Breast epithelium (tissue), 4 donors: ENCODE measurements at regions not wholly inside any gene's neighbourhood (a gene's known extent, or its start where the extent isn't known, plus 50 kb on each side); places are given as distances from the start of the nearest gene placed in this dataset.

Source experiments
- DNase-seq, 2 donors: peaks; one replicate each; pipeline ENCODE4 v3.0.0-alpha.2; 2019; ENCODE audit warnings: low spot score in 2 of 2
- H3K27ac ChIP-seq, 2 donors: fragments of 200-600 bp; sonication (generic) in 1 of 2; one replicate each; pipeline ENCODE4 v1.5.1; 2016 to 2019; ENCODE audit warnings: mild to moderate bottlenecking in 1 of 2
- H3K27me3 ChIP-seq, 2 donors: fragments of 200-600 bp; sonication (generic) in 1 of 2; one replicate each; pipeline versions ENCODE4 v1.5.1 to v1.6.0; 2017 to 2019; ENCODE audit warnings: control low read depth in 1 of 2, mild to moderate bottlenecking in 1 of 2
- H3K36me3 ChIP-seq: fragments of 200-600 bp; one replicate; pipeline ENCODE4 v1.5.1; 2019
- H3K4me1 ChIP-seq, 2 donors: fragments of 200-600 bp; sonication (generic); one replicate each; pipeline ENCODE4 v1.5.1; 2016 to 2019; ENCODE audit warnings: control low read depth in 1 of 2
- H3K4me3 ChIP-seq, 3 donors: fragments of 200-600 bp; sonication (generic); 1 replicate in 2 of 3; 2 replicates in 1 of 3; pipeline ENCODE4 v1.5.1; 2016 to 2019; ENCODE audit warnings: mild to moderate bottlenecking in 3 of 3, moderate library complexity in 2 of 3
- H3K9me3 ChIP-seq, 2 donors: fragments of 200-600 bp; sonication (generic) in 1 of 2; one replicate each; pipeline ENCODE4 v1.5.1; 2016 to 2019; ENCODE audit warnings: control low read depth in 1 of 2
- POLR2A ChIP-seq: fragments of 450-650 bp; IDR thresholded peaks from one replicate; pipeline ENCODE4 v1.6.1; 2016; ENCODE audit warnings: antibody characterized with exemption, mild to moderate bottlenecking, moderate library complexity
- POLR2AphosphoS5 ChIP-seq, 3 donors: sonication (generic); formaldehyde crosslinking; IDR thresholded peaks; one replicate each; pipeline ENCODE4 v1.6.1; 2017; ENCODE audit warnings: antibody characterized with exemption in 3 of 3
- intact Hi-C: fragments of 100-400 bp; cut with DNase I; formaldehyde crosslinking; loops from one replicate; pipeline ENCODE4 v1.15.1; 2023; ENCODE audit warnings: low total_unique reads
- TF ChIP-seq, protein P1 (sequence below), 3 donors: fragments of 450-650 bp; IDR thresholded peaks; one replicate each; pipeline ENCODE4 v1.5.1; 2016 to 2017; ENCODE audit warnings: antibody characterized with exemption in 3 of 3, mild to moderate bottlenecking in 3 of 3, moderate library complexity in 3 of 3

DNA sequence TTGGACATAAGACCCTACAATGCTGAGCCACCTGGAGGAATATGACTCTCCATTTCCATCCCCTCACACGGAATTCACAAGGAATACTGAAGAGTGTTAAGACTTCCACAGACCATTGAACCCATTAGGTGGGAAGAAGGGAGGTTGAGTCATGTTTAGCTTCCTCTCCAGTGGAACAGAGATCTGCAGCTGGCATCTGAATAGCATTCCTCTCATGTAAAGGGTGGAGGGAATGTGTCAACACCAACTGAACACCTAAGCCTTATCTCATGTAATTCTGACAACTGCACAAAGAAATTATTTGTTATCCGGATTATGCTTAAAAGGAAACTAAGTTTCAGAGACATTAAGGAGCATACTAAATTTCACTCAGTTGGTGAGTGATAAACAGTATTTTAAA lies 705.9 kb downstream of the MAFB start:
- no peak overlapping the region for H3K27ac ChIP-seq
- H3K4me3 ChIP-seq: no peak overlapping the region
- intact Hi-C loops: no loop called here
- H3K27me3 ChIP-seq: no peaks in the 10 kb centered on the region
- peaks cover 0 to 5% of the 10 kb centered on the region in 2 donors for H3K4me1 ChIP-seq
- H3K36me3 ChIP-seq: no peaks in the 10 kb centered on the region
- no peaks in the 10 kb centered on the region for H3K9me3 ChIP-seq
- TF ChIP-seq, protein P1, sequence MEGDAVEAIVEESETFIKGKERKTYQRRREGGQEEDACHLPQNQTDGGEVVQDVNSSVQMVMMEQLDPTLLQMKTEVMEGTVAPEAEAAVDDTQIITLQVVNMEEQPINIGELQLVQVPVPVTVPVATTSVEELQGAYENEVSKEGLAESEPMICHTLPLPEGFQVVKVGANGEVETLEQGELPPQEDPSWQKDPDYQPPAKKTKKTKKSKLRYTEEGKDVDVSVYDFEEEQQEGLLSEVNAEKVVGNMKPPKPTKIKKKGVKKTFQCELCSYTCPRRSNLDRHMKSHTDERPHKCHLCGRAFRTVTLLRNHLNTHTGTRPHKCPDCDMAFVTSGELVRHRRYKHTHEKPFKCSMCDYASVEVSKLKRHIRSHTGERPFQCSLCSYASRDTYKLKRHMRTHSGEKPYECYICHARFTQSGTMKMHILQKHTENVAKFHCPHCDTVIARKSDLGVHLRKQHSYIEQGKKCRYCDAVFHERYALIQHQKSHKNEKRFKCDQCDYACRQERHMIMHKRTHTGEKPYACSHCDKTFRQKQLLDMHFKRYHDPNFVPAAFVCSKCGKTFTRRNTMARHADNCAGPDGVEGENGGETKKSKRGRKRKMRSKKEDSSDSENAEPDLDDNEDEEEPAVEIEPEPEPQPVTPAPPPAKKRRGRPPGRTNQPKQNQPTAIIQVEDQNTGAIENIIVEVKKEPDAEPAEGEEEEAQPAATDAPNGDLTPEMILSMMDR (IDR thresholded peaks at IDR 0.05): no peak
- TF ChIP-seq POLR2A: no peak
- TF ChIP-seq POLR2AphosphoS5 (IDR thresholded peaks at IDR 0.05): no peak
- DNase-seq: no peak

DNA sequence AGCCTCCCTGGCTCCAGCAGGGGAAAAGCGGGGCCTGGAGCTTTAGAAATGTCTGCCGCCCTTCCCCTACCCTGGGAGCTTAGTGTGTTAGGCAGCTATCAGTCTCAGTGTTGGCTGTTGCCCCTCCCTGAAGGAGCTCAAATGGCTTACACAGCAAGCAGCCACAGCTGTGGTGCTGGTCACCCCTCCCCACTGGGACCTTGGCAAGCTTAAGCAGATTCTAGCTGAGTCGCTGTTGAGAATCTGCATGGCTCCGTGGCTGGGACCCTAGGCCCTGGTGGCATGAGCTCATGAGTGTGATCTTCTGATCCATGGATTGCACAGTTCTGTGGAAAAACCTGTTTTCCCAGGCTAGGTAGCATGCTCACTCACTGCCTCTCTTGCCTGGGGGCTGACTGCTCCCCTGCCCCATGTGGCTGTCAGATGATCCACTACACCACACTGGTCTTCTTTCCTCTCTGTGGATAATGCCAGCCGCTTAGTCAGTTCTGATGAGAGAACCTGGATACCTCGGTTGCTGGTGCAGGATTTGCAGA lies 714.0 kb downstream of the MAFB start:
- no peak overlapping the region for H3K4me3 ChIP-seq
- TF ChIP-seq POLR2AphosphoS5 (IDR thresholded peaks at IDR 0.05): no peak
- TF ChIP-seq, protein P1 (IDR thresholded peaks at IDR 0.05): no peak
- TF ChIP-seq POLR2A: no peak
- H3K36me3 ChIP-seq: no peaks in the 10 kb centered on the region
- no peaks in the 10 kb centered on the region for H3K27me3 ChIP-seq
- intact Hi-C loops: no loop called here
- DNase-seq: no peak
- no peaks in the 10 kb centered on the region for H3K4me1 ChIP-seq
- H3K9me3 ChIP-seq: no peaks in the 10 kb centered on the region
- H3K27ac ChIP-seq: no peak overlapping the region

DNA sequence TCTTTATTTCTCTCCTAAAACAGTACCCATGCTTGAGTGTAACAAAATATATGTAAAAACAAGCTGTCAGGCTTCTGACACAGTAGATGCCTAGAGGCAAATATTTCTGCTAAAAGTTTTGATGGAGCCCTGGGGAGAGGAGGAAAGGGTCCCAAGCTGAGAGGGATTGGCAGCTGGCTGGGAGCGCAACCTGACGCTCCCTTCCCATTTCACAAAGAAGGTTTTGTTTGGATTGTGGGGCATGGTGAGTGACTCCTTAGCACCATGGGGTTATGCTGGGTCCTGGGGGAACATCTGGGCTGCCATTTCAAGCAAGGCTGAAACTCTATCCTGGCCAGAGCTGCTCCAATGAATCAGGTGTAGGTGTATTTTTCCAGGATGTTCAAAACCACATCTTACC lies 720.5 kb downstream of the MAFB start:
- no peaks in the 10 kb centered on the region for H3K27me3 ChIP-seq
- no peaks in the 10 kb centered on the region for H3K4me1 ChIP-seq
- no peaks in the 10 kb centered on the region for H3K9me3 ChIP-seq
- no peaks in the 10 kb centered on the region for H3K36me3 ChIP-seq
- no peak overlapping the region for H3K27ac ChIP-seq
- DNase-seq: no peak
- intact Hi-C loops: no loop called here
- H3K4me3 ChIP-seq: no peak overlapping the region
- no peak for TF ChIP-seq POLR2A
- TF ChIP-seq, protein P1 (IDR thresholded peaks at IDR 0.05): no peak
- no peak for TF ChIP-seq POLR2AphosphoS5 (IDR thresholded peaks at IDR 0.05)

DNA sequence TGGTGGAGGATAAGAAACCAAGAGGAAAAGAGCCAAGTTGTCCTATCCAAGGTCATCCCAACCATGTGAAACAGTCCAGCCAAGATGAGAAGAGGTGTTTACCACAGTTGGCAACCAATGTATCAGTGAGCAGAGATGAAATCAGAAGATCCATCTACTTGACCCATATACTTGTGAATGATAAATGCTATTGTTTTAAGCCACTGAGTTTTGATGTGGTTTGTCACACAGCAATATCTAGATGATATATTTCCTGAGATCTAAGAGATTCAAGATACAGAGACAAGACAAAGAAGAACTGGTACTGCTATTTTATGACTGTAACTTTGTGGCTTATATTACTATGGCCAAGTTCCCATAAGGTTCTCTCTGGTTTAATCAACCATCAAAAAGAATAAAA lies 721.2 kb downstream of the MAFB start:
- Histone ChIP-seq H3K4me1 (no peaks in the 10 kb centered on the region), H3K9me3 (no peaks in the 10 kb centered on the region), H3K36me3 (no peaks in the 10 kb centered on the region), H3K4me3 (no peak overlapping the region), H3K27me3 (no peaks in the 10 kb centered on the region), H3K27ac (no peak overlapping the region)
- DNase-seq: no peak
- intact Hi-C loops: no loop called here
- TF ChIP-seq, protein P1 (IDR thresholded peaks at IDR 0.05): no peak
- TF ChIP-seq POLR2A: no peak
- no peak for TF ChIP-seq POLR2AphosphoS5 (IDR thresholded peaks at IDR 0.05)

DNA sequence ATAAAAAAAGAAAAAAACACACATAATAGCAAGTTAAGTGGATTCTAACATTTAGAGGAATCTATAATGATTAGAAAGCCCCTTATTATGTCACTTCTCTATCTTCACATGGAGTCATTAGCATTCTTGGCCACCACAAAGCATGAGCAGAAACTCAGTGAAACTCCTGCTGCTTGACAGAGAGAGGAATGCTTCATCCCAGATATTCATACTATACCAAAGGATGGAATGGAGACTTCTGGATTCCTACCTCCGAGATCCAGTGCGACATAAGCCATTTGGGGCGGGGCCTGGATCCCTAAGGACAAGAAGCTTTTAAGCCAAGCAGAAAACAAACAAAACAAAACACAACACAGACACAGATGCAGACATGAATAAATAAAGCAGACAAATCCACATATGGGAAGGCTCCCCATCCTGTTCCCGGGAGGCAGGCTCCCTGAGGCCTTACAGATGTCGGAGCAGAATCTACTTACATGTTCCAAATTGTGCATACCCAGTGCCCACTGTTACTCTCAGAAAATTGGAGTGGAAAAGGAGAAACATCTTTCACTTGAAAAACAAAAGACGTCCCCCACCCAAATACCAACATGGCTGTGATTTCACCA lies 727.3 kb downstream of the MAFB start:
- intact Hi-C loops: no loop called here
- Histone ChIP-seq H3K4me3 (no peak overlapping the region), H3K36me3 (no peaks in the 10 kb centered on the region), H3K4me1 (peaks cover 0 to 5% of the 10 kb centered on the region in 2 donors), H3K27me3 (no peaks in the 10 kb centered on the region), H3K27ac (no peak overlapping the region), H3K9me3 (no peaks in the 10 kb centered on the region)
- TF ChIP-seq POLR2AphosphoS5 (IDR thresholded peaks at IDR 0.05): no peak
- TF ChIP-seq POLR2A: no peak
- TF ChIP-seq, protein P1 (IDR thresholded peaks at IDR 0.05): no peak
- DNase-seq: no peak
